Prostate gland (tissue), 2 donors: ENCODE measurements at regions not wholly inside any gene's neighbourhood (a gene's known extent, or its start where the extent isn't known, plus 50 kb on each side); places are given as distances from the start of the nearest gene placed in this dataset.

Experiments
- CTCF ChIP-seq, 4 experiments: fragments of 200-600 bp in 2 of 4; fragments of 450-650 bp in 2 of 4; sonication (generic) in 2 of 4; IDR thresholded peaks; 1 replicate in 3 of 4; 2 replicates in 1 of 4; pipeline ENCODE4 v1.5.1; 2016 to 2019; ENCODE audit warnings: antibody characterized with exemption in 4 of 4, mild to moderate bottlenecking in 2 of 4, moderate library complexity in 2 of 4
- POLR2A ChIP-seq: fragments of 450-650 bp; IDR thresholded peaks from one replicate; pipeline ENCODE4 v1.6.1; 2016; ENCODE audit warnings: antibody characterized with exemption, mild to moderate bottlenecking
- POLR2AphosphoS5 ChIP-seq: sonication (generic); formaldehyde crosslinking; IDR thresholded peaks from one replicate; pipeline ENCODE4 v1.6.1; 2017; ENCODE audit warnings: antibody characterized with exemption

- TF ChIP-seq CTCF (IDR thresholded peaks at IDR 0.05) (no peak), POLR2AphosphoS5 (no peak), POLR2A (no peak)
Observed at GRCh38 chr11:98130117-98130625, 890.6 kb upstream of the CNTN5 start.
